ENCODE measurements at regions not wholly inside any gene's neighbourhood (a gene's known extent, or its start where the extent isn't known, plus 50 kb on each side); places are given as distances from the start of the nearest gene placed in this dataset.

DNA sequence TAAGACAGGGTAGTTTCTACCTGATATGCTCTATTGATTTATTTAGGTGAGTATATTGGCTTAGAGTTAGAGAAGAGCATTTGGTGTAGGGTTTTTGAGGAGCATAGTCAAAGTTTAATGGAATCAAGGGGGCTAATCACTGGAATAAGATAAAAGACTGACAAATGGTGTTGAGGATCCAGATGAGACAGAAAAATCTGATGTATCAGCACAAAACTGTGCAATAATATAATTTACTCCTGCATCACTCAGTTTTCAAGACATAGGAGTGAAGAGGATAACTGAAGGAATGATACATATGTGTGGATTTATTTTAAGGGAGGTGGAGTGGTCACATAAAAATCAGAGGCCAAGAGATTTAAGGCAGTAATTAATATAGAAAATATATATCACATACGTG lies 339.2 kb downstream of the NYAP2 start:
- TF ChIP-seq POLR2A (IDR thresholded peaks at IDR 0.05) (no peak), CTCF (IDR thresholded peaks at IDR 0.05) (no peak)

Data from heart left ventricle (tissue), 13 donors.